Panc1 (cell line): ENCODE measurements at regions not wholly inside any gene's neighbourhood (a gene's known extent, or its start where the extent isn't known, plus 50 kb on each side); places are given as distances from the start of the nearest gene placed in this dataset.

Source experiments
- POLR2AphosphoS5 ChIP-seq: IDR thresholded peaks from 2 replicates; pipeline ENCODE4 v1.6.1; 2012; ENCODE audit warnings: mild to moderate bottlenecking, low read depth, low read length, moderate library complexity
- SIN3A ChIP-seq: IDR thresholded peaks from 2 replicates; pipeline ENCODE4 v1.6.1; 2012; ENCODE audit warnings: low read depth, mild to moderate bottlenecking, low read length, moderate library complexity, borderline replicate concordance; ENCODE audit not compliant: insufficient read depth
- TCF7L2 ChIP-seq: IDR thresholded peaks from 2 replicates; pipeline ENCODE4 v1.6.1; 2011; ENCODE audit warnings: mild to moderate bottlenecking, low read depth, low read length, inconsistent platforms
- TF ChIP-seq, protein P1 (sequence below): fragments of 450-650 bp; IDR thresholded peaks from 2 replicates; pipeline ENCODE4 v1.5.1; 2017; ENCODE audit warnings: mild to moderate bottlenecking

DNA sequence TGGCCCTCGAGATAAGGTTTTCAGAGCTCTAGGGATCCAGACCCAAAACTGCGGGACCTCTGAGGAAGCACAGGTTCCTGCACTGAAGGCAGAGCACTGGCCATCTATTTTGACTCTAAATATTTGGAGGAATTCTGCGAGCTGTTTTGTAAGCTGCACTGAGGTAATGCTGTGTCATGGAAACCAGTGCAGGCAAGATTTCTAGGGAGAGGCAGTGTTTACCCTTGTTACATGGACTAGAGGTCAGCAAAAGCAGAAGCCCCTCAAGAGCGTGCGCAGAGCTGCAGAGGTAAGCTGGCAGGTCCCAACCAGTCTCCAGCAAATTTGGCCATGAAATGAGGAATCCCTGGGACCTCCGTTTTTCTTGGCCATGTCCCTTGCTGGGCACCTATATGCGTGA, 137.3 kb downstream of the RNF152 start:
- TF ChIP-seq, protein P1, sequence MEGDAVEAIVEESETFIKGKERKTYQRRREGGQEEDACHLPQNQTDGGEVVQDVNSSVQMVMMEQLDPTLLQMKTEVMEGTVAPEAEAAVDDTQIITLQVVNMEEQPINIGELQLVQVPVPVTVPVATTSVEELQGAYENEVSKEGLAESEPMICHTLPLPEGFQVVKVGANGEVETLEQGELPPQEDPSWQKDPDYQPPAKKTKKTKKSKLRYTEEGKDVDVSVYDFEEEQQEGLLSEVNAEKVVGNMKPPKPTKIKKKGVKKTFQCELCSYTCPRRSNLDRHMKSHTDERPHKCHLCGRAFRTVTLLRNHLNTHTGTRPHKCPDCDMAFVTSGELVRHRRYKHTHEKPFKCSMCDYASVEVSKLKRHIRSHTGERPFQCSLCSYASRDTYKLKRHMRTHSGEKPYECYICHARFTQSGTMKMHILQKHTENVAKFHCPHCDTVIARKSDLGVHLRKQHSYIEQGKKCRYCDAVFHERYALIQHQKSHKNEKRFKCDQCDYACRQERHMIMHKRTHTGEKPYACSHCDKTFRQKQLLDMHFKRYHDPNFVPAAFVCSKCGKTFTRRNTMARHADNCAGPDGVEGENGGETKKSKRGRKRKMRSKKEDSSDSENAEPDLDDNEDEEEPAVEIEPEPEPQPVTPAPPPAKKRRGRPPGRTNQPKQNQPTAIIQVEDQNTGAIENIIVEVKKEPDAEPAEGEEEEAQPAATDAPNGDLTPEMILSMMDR, result no peak
- no peak for TF ChIP-seq TCF7L2
- no peak for TF ChIP-seq POLR2AphosphoS5
- TF ChIP-seq SIN3A, result no peak
